HG02642 (cell line): ENCODE measurements at regions not wholly inside any gene's neighbourhood (a gene's known extent, or its start where the extent isn't known, plus 50 kb on each side); places are given as distances from the start of the nearest gene placed in this dataset.
"Not testable (repeated sequence)": the region's sequence is repeated elsewhere in the genome, so short reads cannot be mapped to it uniquely, and the experiment has no call there.

Experiments used
- ATAC-seq: cut with Tn5 transposase; IDR thresholded peaks from one replicate; pipeline ENCODE4 v1.9.1; 2021; ENCODE audit warnings: mild to moderate bottlenecking; ENCODE audit not compliant: unreplicated experiment, poor library complexity

- no peak for ATAC-seq
Observed at GRCh38 chr10:6936931-6937330, 356.9 kb upstream of the PRKCQ start.

GRCh38 chr10:6929148-6929830 lies 349.2 kb upstream of the PRKCQ start:
- no peak for ATAC-seq

GRCh38 chr10:6928586-6928985 lies 348.5 kb upstream of the PRKCQ start:
- no peak for ATAC-seq

- no peak for ATAC-seq
Observed at GRCh38 chr10:6926971-6927370, 346.9 kb upstream of the PRKCQ start.

- no peak for ATAC-seq
Observed at GRCh38 chr10:6925146-6925545, 345.1 kb upstream of the PRKCQ start.

- no peak for ATAC-seq
Observed at GRCh38 chr10:6924166-6924565, 344.1 kb upstream of the PRKCQ start.

GRCh38 chr10:6921026-6921425 lies 340.9 kb upstream of the PRKCQ start:
- not testable (repeated sequence) for ATAC-seq

- peak; percentile 99 for ATAC-seq
Observed at GRCh38 chr10:6920072-6921019, 340.3 kb upstream of the PRKCQ start.

- no peak for ATAC-seq
Observed at GRCh38 chr10:6919077-6919476, 339.0 kb upstream of the PRKCQ start.

GRCh38 chr10:6918305-6918704 lies 338.2 kb upstream of the PRKCQ start:
- ATAC-seq: peak; percentile 43

GRCh38 chr10:6917125-6917524 lies 337.0 kb upstream of the PRKCQ start:
- ATAC-seq: no peak

GRCh38 chr10:6916601-6917000 lies 336.5 kb upstream of the PRKCQ start:
- no peak for ATAC-seq

GRCh38 chr10:6915307-6915706 lies 335.2 kb upstream of the PRKCQ start:
- ATAC-seq: no peak

- no peak for ATAC-seq
Observed at GRCh38 chr10:6912929-6913328, 332.9 kb upstream of the PRKCQ start.

GRCh38 chr10:6912424-6912823 lies 332.3 kb upstream of the PRKCQ start:
- ATAC-seq: no peak

- ATAC-seq: no peak
Observed at GRCh38 chr10:6912021-6912420, 331.9 kb upstream of the PRKCQ start.

GRCh38 chr10:6909905-6910560 lies 330.0 kb upstream of the PRKCQ start:
- no peak for ATAC-seq

GRCh38 chr10:6907877-6908530 lies 327.9 kb upstream of the PRKCQ start:
- ATAC-seq: no peak

GRCh38 chr10:6894405-6894804 lies 314.3 kb upstream of the PRKCQ start:
- ATAC-seq: no peak

- ATAC-seq: no peak
Observed at GRCh38 chr10:6892864-6893263, 312.8 kb upstream of the PRKCQ start.

GRCh38 chr10:6891924-6892323 lies 311.8 kb upstream of the PRKCQ start:
- no peak for ATAC-seq
